Neural progenitor cell (in vitro differentiated cells): ENCODE measurements at regions not wholly inside any gene's neighbourhood (a gene's known extent, or its start where the extent isn't known, plus 50 kb on each side); places are given as distances from the start of the nearest gene placed in this dataset.

Experiments
- DNase-seq: peaks from one replicate; pipeline ENCODE4 v3.0.0-alpha.2; 2016; ENCODE audit warnings: low spot score
- H2AFZ ChIP-seq: fragments of 200-600 bp; sonication (generic); replicated peaks from 2 replicates; pipeline ENCODE4 v1.6.1; 2016; ENCODE audit warnings: antibody characterized with exemption
- H3F3A ChIP-seq: fragments of 200-600 bp; sonication (generic); 2 replicates; pipeline ENCODE4 v1.6.1; 2016; ENCODE audit warnings: antibody characterized with exemption, low read depth
- H3K27ac ChIP-seq: fragments of 200-600 bp; sonication (generic); 2 replicates; pipeline ENCODE4 v1.5.1; 2016; ENCODE audit warnings: mild to moderate bottlenecking
- H3K27me3 ChIP-seq: fragments of 200-600 bp; sonication (generic); 2 replicates; pipeline ENCODE4 v1.6.1; 2016; ENCODE audit warnings: mild to moderate bottlenecking, moderate library complexity
- H3K36me3 ChIP-seq: fragments of 200-600 bp; sonication (generic); 2 replicates; pipeline ENCODE4 v1.5.1; 2016
- H3K4me1 ChIP-seq: fragments of 200-600 bp; sonication (generic); 2 replicates; pipeline ENCODE4 v1.6.1; 2016; ENCODE audit warnings: mixed run types
- H3K4me2 ChIP-seq: fragments of 200-600 bp; sonication (generic); 2 replicates; pipeline ENCODE4 v1.6.1; 2016
- H3K4me3 ChIP-seq: fragments of 200-600 bp; sonication (generic); 2 replicates; pipeline ENCODE4 v1.5.1; 2016
- H3K79me2 ChIP-seq: fragments of 200-600 bp; sonication (generic); 2 replicates; pipeline ENCODE4 v1.6.1; 2016; ENCODE audit warnings: low read depth
- H3K9ac ChIP-seq: fragments of 200-600 bp; sonication (generic); 2 replicates; pipeline ENCODE4 v1.6.1; 2016
- H3K9me3 ChIP-seq: fragments of 200-600 bp; sonication (generic); 2 replicates; pipeline ENCODE4 v1.5.1; 2016; ENCODE audit warnings: low read depth
- H4K20me1 ChIP-seq: fragments of 200-600 bp; sonication (generic); 2 replicates; pipeline ENCODE4 v1.6.1; 2016; ENCODE audit warnings: low read depth
- H3K27ac Mint-ChIP-seq: 3 replicates; pipeline ENCODE4 v1.8.0; 2021; ENCODE audit warnings: mixed read lengths
- H3K27me3 Mint-ChIP-seq: 2 replicates; pipeline ENCODE4 v1.8.0; 2022; ENCODE audit warnings: low read depth, mild to moderate bottlenecking, inconsistent platforms, moderate library complexity, mixed read lengths; ENCODE audit not compliant: insufficient read depth
- H3K36me3 Mint-ChIP-seq: 3 replicates; pipeline ENCODE4 v1.8.0; 2021; ENCODE audit warnings: mixed read lengths
- H3K4me1 Mint-ChIP-seq: 3 replicates; pipeline ENCODE4 v1.8.0; 2021; ENCODE audit warnings: mixed read lengths
- H3K4me3 Mint-ChIP-seq: 3 replicates; pipeline ENCODE4 v1.8.0; 2021; ENCODE audit warnings: mild to moderate bottlenecking, moderate library complexity, mixed read lengths
- H3K9me3 Mint-ChIP-seq: 3 replicates; pipeline ENCODE4 v1.8.0; 2020; ENCODE audit warnings: mixed read lengths
- CTCF ChIP-seq: fragments of 200-600 bp; sonication (generic); IDR thresholded peaks from 2 replicates; pipeline ENCODE4 v1.5.1; 2017; ENCODE audit warnings: antibody characterized with exemption, mild to moderate bottlenecking
- EZH2 ChIP-seq: fragments of 200-600 bp; sonication (generic); IDR thresholded peaks from 2 replicates; pipeline ENCODE4 v1.6.1; 2017; ENCODE audit warnings: antibody characterized with exemption, mild to moderate bottlenecking, moderate library complexity
- EZH2phosphoT487 ChIP-seq: fragments of 200-600 bp; sonication (generic); IDR thresholded peaks from 2 replicates; pipeline ENCODE4 v1.6.1; 2017; ENCODE audit warnings: antibody characterized with exemption

GRCh38 chr5:175347027-175347426, 97.0 kb downstream of the DRD1 start:
- H3K27me3 ChIP-seq = peaks cover 20% of the 10 kb centered on the region
- H3K4me3 ChIP-seq = no peak overlapping the region
- H3K4me2 ChIP-seq = peak overlapping the region; percentile 2
- peak; percentile 30 for TF ChIP-seq EZH2phosphoT487
- no peak for TF ChIP-seq EZH2
- no peaks in the 10 kb centered on the region for H4K20me1 ChIP-seq
- H3F3A ChIP-seq = peaks cover 24% of the 10 kb centered on the region
- peaks cover 11% of the 10 kb centered on the region for H3K4me1 Mint-ChIP-seq
- peak; percentile 75 for DNase-seq
- H3K27ac Mint-ChIP-seq = no peak overlapping the region
- no peak overlapping the region for H2AFZ ChIP-seq
- H3K4me3 Mint-ChIP-seq = no peak overlapping the region
- no peaks in the 10 kb centered on the region for H3K36me3 Mint-ChIP-seq
- no peaks in the 10 kb centered on the region for H3K79me2 ChIP-seq
- H3K27ac ChIP-seq = no peak overlapping the region
- no peaks in the 10 kb centered on the region for H3K9me3 ChIP-seq
- no peak overlapping the region for H3K9ac ChIP-seq
- H3K4me1 ChIP-seq = peaks cover 10% of the 10 kb centered on the region
- H3K9me3 Mint-ChIP-seq = peaks cover 5% of the 10 kb centered on the region
- peaks cover 23% of the 10 kb centered on the region for H3K27me3 Mint-ChIP-seq
- H3K36me3 ChIP-seq = no peaks in the 10 kb centered on the region

GRCh38 chr5:175344331-175345195, 99.4 kb downstream of the DRD1 start:
- no peak overlapping the region for H3K4me2 ChIP-seq
- peaks cover 24% of the 10 kb centered on the region for H3F3A ChIP-seq
- Mint-ChIP-seq H3K27me3 (peaks cover 16% of the 10 kb centered on the region), H3K4me3 (no peak overlapping the region), H3K4me1 (peaks cover 11% of the 10 kb centered on the region), H3K27ac (no peak overlapping the region), H3K36me3 (no peaks in the 10 kb centered on the region), H3K9me3 (peaks cover 7% of the 10 kb centered on the region)
- TF ChIP-seq EZH2phosphoT487 = no peak
- no peak for TF ChIP-seq CTCF
- TF ChIP-seq EZH2 = no peak
- H3K36me3 ChIP-seq = no peaks in the 10 kb centered on the region
- no peaks in the 10 kb centered on the region for H4K20me1 ChIP-seq
- no peak for DNase-seq
- no peak overlapping the region for H3K9ac ChIP-seq
- H2AFZ ChIP-seq = no peak overlapping the region
- H3K4me3 ChIP-seq = no peak overlapping the region
- no peak overlapping the region for H3K27ac ChIP-seq
- H3K4me1 ChIP-seq = peaks cover 10% of the 10 kb centered on the region
- no peaks in the 10 kb centered on the region for H3K79me2 ChIP-seq
- no peaks in the 10 kb centered on the region for H3K9me3 ChIP-seq
- H3K27me3 ChIP-seq = peaks cover 20% of the 10 kb centered on the region

GRCh38 chr5:175343308-175343707, 100.7 kb downstream of the DRD1 start:
- H3F3A ChIP-seq = peaks cover 22% of the 10 kb centered on the region
- Mint-ChIP-seq H3K36me3 (no peaks in the 10 kb centered on the region), H3K27ac (no peak overlapping the region), H3K4me3 (no peak overlapping the region), H3K27me3 (peaks cover 16% of the 10 kb centered on the region), H3K9me3 (peaks cover 7% of the 10 kb centered on the region), H3K4me1 (peaks cover 11% of the 10 kb centered on the region)
- no peak overlapping the region for H3K4me2 ChIP-seq
- no peaks in the 10 kb centered on the region for H3K9me3 ChIP-seq
- H3K9ac ChIP-seq = no peak overlapping the region
- no peak for TF ChIP-seq EZH2
- DNase-seq = no peak
- no peaks in the 10 kb centered on the region for H3K79me2 ChIP-seq
- H3K27ac ChIP-seq = no peak overlapping the region
- no peak overlapping the region for H3K4me3 ChIP-seq
- H4K20me1 ChIP-seq = no peaks in the 10 kb centered on the region
- H3K4me1 ChIP-seq = peaks cover 10% of the 10 kb centered on the region
- H3K27me3 ChIP-seq = peaks cover 8% of the 10 kb centered on the region
- no peak overlapping the region for H2AFZ ChIP-seq
- H3K36me3 ChIP-seq = no peaks in the 10 kb centered on the region

- H3K27ac Mint-ChIP-seq = no peak overlapping the region
- DNase-seq = no peak
- Histone ChIP-seq H2AFZ (no peak overlapping the region), H3K4me3 (no peak overlapping the region), H3K27ac (no peak overlapping the region), H3K36me3 (no peaks in the 10 kb centered on the region), H3F3A (no peaks in the 10 kb centered on the region), H3K4me1 (no peaks in the 10 kb centered on the region), H3K9ac (no peak overlapping the region), H3K79me2 (no peaks in the 10 kb centered on the region), H3K27me3 (no peaks in the 10 kb centered on the region), H3K9me3 (no peaks in the 10 kb centered on the region), H3K4me2 (no peak overlapping the region), H4K20me1 (no peaks in the 10 kb centered on the region)
- no peak overlapping the region for H3K4me3 Mint-ChIP-seq
- TF ChIP-seq EZH2 = no peak
- H3K4me1 Mint-ChIP-seq = peaks cover 9% of the 10 kb centered on the region
- H3K9me3 Mint-ChIP-seq = peaks cover 5% of the 10 kb centered on the region
- peaks cover 15% of the 10 kb centered on the region for H3K27me3 Mint-ChIP-seq
- H3K36me3 Mint-ChIP-seq = no peaks in the 10 kb centered on the region
Measured at GRCh38 chr5:175340180-175340579, 103.8 kb downstream of the DRD1 start.
